Liver (tissue), 8 donors: ENCODE measurements at regions not wholly inside any gene's neighbourhood (a gene's known extent, or its start where the extent isn't known, plus 50 kb on each side); places are given as distances from the start of the nearest gene placed in this dataset.

Source experiments
- DNase-seq: peaks from one replicate; pipeline ENCODE4 v3.0.0-alpha.2; 2017; ENCODE audit warnings: low spot score
- H3K27ac ChIP-seq, 2 donors: one replicate each; pipeline ENCODE4 v1.7.0; 2013; ENCODE audit warnings: inconsistent platforms in 2 of 2, low read length in 2 of 2, control low read depth in 1 of 2, low read depth in 1 of 2, mild to moderate bottlenecking in 1 of 2
- H3K27me3 ChIP-seq, 4 donors: one replicate each; pipeline versions ENCODE4 v1.6.1 to v1.7.0; 2013; ENCODE audit warnings: low read length in 3 of 4, inconsistent platforms in 1 of 4, mild to moderate bottlenecking in 1 of 4, moderate library complexity in 1 of 4; ENCODE audit not compliant: control insufficient read depth in 4 of 4, insufficient read depth in 4 of 4
- H3K36me3 ChIP-seq, 4 donors: one replicate each; pipeline versions ENCODE4 v1.6.1 to v1.7.0; 2013; ENCODE audit warnings: low read length in 3 of 4, mild to moderate bottlenecking in 3 of 4, low read depth in 1 of 4, moderate library complexity in 1 of 4; ENCODE audit not compliant: control insufficient read depth in 4 of 4, insufficient read depth in 3 of 4
- H3K4me1 ChIP-seq, 4 donors: one replicate each; pipeline versions ENCODE4 v1.6.1 to v1.7.0; 2013; ENCODE audit warnings: low read length in 3 of 4, mild to moderate bottlenecking in 3 of 4, moderate library complexity in 1 of 4; ENCODE audit not compliant: control insufficient read depth in 4 of 4, insufficient read depth in 4 of 4
- H3K4me3 ChIP-seq, 3 donors: one replicate each; pipeline versions ENCODE4 v1.6.1 to v1.7.0; 2013; ENCODE audit warnings: low read length in 3 of 3, control low read depth in 1 of 3, low read depth in 1 of 3, mild to moderate bottlenecking in 1 of 3
- H3K9ac ChIP-seq, 2 donors: one replicate each; pipeline ENCODE4 v1.7.0; 2013; ENCODE audit warnings: low read length in 2 of 2, mild to moderate bottlenecking in 2 of 2, moderate library complexity in 2 of 2, control low read depth in 1 of 2, low read depth in 1 of 2
- H3K9me3 ChIP-seq, 4 donors: one replicate each; pipeline versions ENCODE4 v1.6.1 to v1.7.0; 2013; ENCODE audit warnings: low read length in 3 of 4; ENCODE audit not compliant: control insufficient read depth in 4 of 4
- ATF3 ChIP-seq: IDR thresholded peaks from 2 replicates; pipeline ENCODE4 v1.6.1; 2016; ENCODE audit warnings: antibody characterized with exemption
- CTCF ChIP-seq: fragments of 150-350 bp; IDR thresholded peaks from 2 replicates; pipeline ENCODE4 v1.5.1; 2017; ENCODE audit warnings: improper control_type of control experiment, low read depth, low read length; ENCODE audit not compliant: missing input control
- FOXA2 ChIP-seq: IDR thresholded peaks from 2 replicates; pipeline ENCODE4 v1.6.1; 2016; ENCODE audit warnings: antibody characterized with exemption
- GABPA ChIP-seq, 2 donors: IDR thresholded peaks in 1 of 2; conservative IDR thresholded peaks in 1 of 2; 2 replicates each; pipeline ENCODE4 v1.6.1; 2016; ENCODE audit warnings: antibody characterized with exemption in 2 of 2, mild to moderate bottlenecking in 1 of 2, moderate library complexity in 1 of 2
- HNF4A ChIP-seq, 2 donors: conservative IDR thresholded peaks; 2 replicates each; pipeline ENCODE4 v1.6.1; 2016; ENCODE audit warnings: antibody characterized with exemption in 2 of 2, mild to moderate bottlenecking in 2 of 2
- JUND ChIP-seq, 2 donors: IDR thresholded peaks; 2 replicates each; pipeline ENCODE4 v1.6.1; 2016; ENCODE audit warnings: antibody characterized with exemption in 2 of 2
- MAX ChIP-seq: IDR thresholded peaks from 2 replicates; pipeline ENCODE4 v1.6.1; 2016; ENCODE audit warnings: antibody characterized with exemption
- NR2F2 ChIP-seq: IDR thresholded peaks from 2 replicates; pipeline ENCODE4 v1.6.1; 2016; ENCODE audit warnings: antibody characterized with exemption
- REST ChIP-seq: IDR thresholded peaks from 2 replicates; pipeline ENCODE4 v1.6.1; 2016; ENCODE audit warnings: antibody characterized with exemption, mild to moderate bottlenecking
- RXRA ChIP-seq, 2 donors: IDR thresholded peaks; 2 replicates each; pipeline ENCODE4 v1.6.1; 2017 to 2018; ENCODE audit warnings: antibody characterized with exemption in 2 of 2, mild to moderate bottlenecking in 1 of 2
- SP1 ChIP-seq: IDR thresholded peaks from 2 replicates; pipeline ENCODE4 v1.6.1; 2018; ENCODE audit warnings: antibody characterized with exemption, mild to moderate bottlenecking
- TAF1 ChIP-seq: conservative IDR thresholded peaks from 2 replicates; pipeline ENCODE4 v1.6.1; 2016; ENCODE audit warnings: antibody characterized with exemption, mild to moderate bottlenecking
- ZBTB33 ChIP-seq: IDR thresholded peaks from 2 replicates; pipeline ENCODE4 v1.6.1; 2016; ENCODE audit warnings: antibody characterized with exemption
- WGBS: extraction: QIAGEN DNeasy Blood & Tissue Kit; methylation state at CpG from one replicate; pipeline ENCODE4 v1.1.7; 2013; 5-methylcytosine and 5-hydroxymethylcytosine counted together
- donor health status: healthy.
- donor health status: healthy.
- donor health status: healthy.
- donor health status: healthy.
- donor health status: healthy.

- TF ChIP-seq ZBTB33 (no peak), NR2F2 (no peak)
Measured at GRCh38 chr16:73190256-73190655, 142.3 kb upstream of the ZFHX3 start (continued).

GRCh38 chr16:73189136-73189535, 141.2 kb upstream of the ZFHX3 start:
- TF ChIP-seq FOXA2 (no peak), JUND (IDR thresholded peaks at IDR 0.05) (no peak)
- H3K4me1 ChIP-seq = no peaks in the 10 kb centered on the region
- 84% methylated on average over 13 of the region's 13 CpGs for WGBS

GRCh38 chr16:73186752-73187601, 139.0 kb upstream of the ZFHX3 start:
- Histone ChIP-seq H3K9me3 (no peaks in the 10 kb centered on the region), H3K27me3 (no peaks in the 10 kb centered on the region), H3K4me3 (no peak overlapping the region), H3K9ac (no peak overlapping the region), H3K36me3 (no peaks in the 10 kb centered on the region), H3K4me1 (no peaks in the 10 kb centered on the region), H3K27ac (no peak overlapping the region)
- TF ChIP-seq JUND (IDR thresholded peaks at IDR 0.05) (no peak), REST (no peak), ATF3 (no peak), NR2F2 (no peak), FOXA2 (no peak), HNF4A (conservative IDR thresholded peaks at IDR 0.05) (no peak), CTCF (no peak), RXRA (IDR thresholded peaks at IDR 0.05) (no peak), ZBTB33 (no peak), TAF1 (no peak), GABPA (IDR thresholded peaks at IDR 0.05 in 1 of 2, conservative IDR thresholded peaks at IDR 0.05 in 1 of 2) (no peak), MAX (no peak), SP1 (no peak)
- WGBS = 56% methylated on average over 4 of the region's 4 CpGs
- no peak for DNase-seq

More at GRCh38 chr16:73189136-73189535, 141.2 kb upstream of the ZFHX3 start:
- Histone ChIP-seq H3K27me3 (no peaks in the 10 kb centered on the region), H3K4me3 (no peak overlapping the region), H3K27ac (no peak overlapping the region), H3K9ac (no peak overlapping the region), H3K36me3 (no peaks in the 10 kb centered on the region), H3K9me3 (no peaks in the 10 kb centered on the region)
- DNase-seq = no peak
